Caco-2 (cell line): ENCODE measurements at regions not wholly inside any gene's neighbourhood (a gene's known extent, or its start where the extent isn't known, plus 50 kb on each side); places are given as distances from the start of the nearest gene placed in this dataset.

ENCODE experiments used
- BruUV-seq: library from RNA; stranded (reverse); fragments of 400-500 nt; replicated peaks from 2 replicates; lab custom pipeline; 2021; lab: Mats Ljungman, UMichigan
- CTCF ChIA-PET: fragments of 300-600 bp; sonication (Branson Sonifier 250); formaldehyde crosslinking; loops from one replicate; lab custom pipeline; 2022; ENCODE audit warnings: antibody characterized with exemption; lab: Charles Lee
- POLR2A ChIA-PET: fragments of 300-600 bp; sonication (Branson Sonifier 250); formaldehyde crosslinking; loops from one replicate; lab custom pipeline; 2022; ENCODE audit warnings: antibody characterized with exemption; lab: Charles Lee
- DNase-seq, 2 experiments: peaks; one replicate each; pipeline versions ENCODE4 v3.0.0 to v3.0.0-alpha.2; 2020 to 2022
- H3K27me3 ChIP-seq: replicated peaks from 2 replicates; pipeline ENCODE4 v1.6.0; 2011; ENCODE audit warnings: low read length; ENCODE audit not compliant: control insufficient read depth, insufficient read depth
- H3K36me3 ChIP-seq: 2 replicates; pipeline ENCODE4 v1.5.1; 2011; ENCODE audit warnings: low read length; ENCODE audit not compliant: control insufficient read depth, insufficient read depth
- H3K4me1 ChIP-seq: fragments of 250-450 bp; sonication (Bioruptor Pico); 2 replicates; pipeline ENCODE4 v1.5.1; 2020; ENCODE audit warnings: mild to moderate bottlenecking
- H3K4me3 ChIP-seq: 2 replicates; pipeline ENCODE4 v1.5.1; 2011; ENCODE audit warnings: low read depth, mild to moderate bottlenecking, control low read depth, low read length
- H3K9me3 ChIP-seq: fragments of 250-450 bp; sonication (Bioruptor Pico); 2 replicates; pipeline ENCODE4 v1.5.1; 2020; ENCODE audit warnings: mild to moderate bottlenecking, moderate library complexity
- H3K27ac Mint-ChIP-seq: one replicate; pipeline ENCODE4 v1.8.0; 2022; ENCODE audit warnings: mixed read lengths; ENCODE audit not compliant: unreplicated experiment
- H3K27me3 Mint-ChIP-seq: one replicate; pipeline ENCODE4 v1.8.0; 2022; ENCODE audit warnings: mixed read lengths; ENCODE audit not compliant: insufficient read depth, unreplicated experiment
- H3K36me3 Mint-ChIP-seq: one replicate; pipeline ENCODE4 v1.8.0; 2022; ENCODE audit warnings: mild to moderate bottlenecking, mixed read lengths; ENCODE audit not compliant: insufficient read depth, unreplicated experiment
- H3K4me1 Mint-ChIP-seq: one replicate; pipeline ENCODE4 v1.8.0; 2022; ENCODE audit warnings: low read depth, mixed read lengths; ENCODE audit not compliant: unreplicated experiment
- H3K4me3 Mint-ChIP-seq: one replicate; pipeline ENCODE4 v1.8.0; 2022; ENCODE audit warnings: mild to moderate bottlenecking, moderate library complexity, mixed read lengths; ENCODE audit not compliant: unreplicated experiment
- H3K9me3 Mint-ChIP-seq: one replicate; pipeline ENCODE4 v1.8.0; 2022; ENCODE audit warnings: mixed read lengths; ENCODE audit not compliant: unreplicated experiment
- CTCF ChIP-seq, 2 experiments: fragments of 200-600 bp in 1 of 2; IDR thresholded peaks; 1 replicate in 1 of 2; 2 replicates in 1 of 2; pipeline versions ENCODE4 v1.5.1 to v1.8.0; 2011 to 2022; ENCODE audit warnings: antibody characterized with exemption in 1 of 2, control low read depth in 1 of 2, inconsistent platforms in 1 of 2, low read depth in 1 of 2, low read length in 1 of 2, mild to moderate bottlenecking in 1 of 2, moderate library complexity in 1 of 2; ENCODE audit not compliant: insufficient read depth in 1 of 2, severe bottlenecking in 1 of 2, unreplicated experiment in 1 of 2
- intact Hi-C: fragments of 100-400 bp; cut with micrococcal nuclease; formaldehyde crosslinking; loops from one replicate; pipeline ENCODE4 v1.10.0; 2022; ENCODE audit not compliant: unreplicated experiment

GRCh38 chr6:97668716-97669115, 385.7 kb upstream of the MMS22L start:
- H3K36me3 Mint-ChIP-seq, result no peaks in the 10 kb centered on the region
- Histone ChIP-seq H3K4me1 (no peaks in the 10 kb centered on the region), H3K4me3 (no peak overlapping the region), H3K27me3 (no peaks in the 10 kb centered on the region), H3K36me3 (no peaks in the 10 kb centered on the region), H3K9me3 (no peaks in the 10 kb centered on the region)
- no peak for TF ChIP-seq CTCF (IDR thresholded peaks at IDR 0.05; ENCODE audit: insufficient read depth in 1 of 2, low read depth in 1 of 2, low read length in 1 of 2, severe bottlenecking in 1 of 2, unreplicated experiment in 1 of 2)
- intact Hi-C loops, result no loop called here
- H3K27me3 Mint-ChIP-seq, result no peaks in the 10 kb centered on the region
- ChIA-PET CTCF (no interaction called here), POLR2A (no interaction called here)
- no peak overlapping the region for H3K27ac Mint-ChIP-seq
- no peaks in the 10 kb centered on the region for H3K9me3 Mint-ChIP-seq
- DNase-seq, result no peak
- H3K4me3 Mint-ChIP-seq, result no peak overlapping the region
- no peaks in the 10 kb centered on the region for H3K4me1 Mint-ChIP-seq
- no TSS peak for BruUV-seq

GRCh38 chr6:97669191-97670031, 386.4 kb upstream of the MMS22L start:
- no peak overlapping the region for H3K4me3 Mint-ChIP-seq
- H3K27ac Mint-ChIP-seq, result no peak overlapping the region
- Histone ChIP-seq H3K4me3 (no peak overlapping the region), H3K27me3 (no peaks in the 10 kb centered on the region), H3K9me3 (no peaks in the 10 kb centered on the region), H3K36me3 (no peaks in the 10 kb centered on the region), H3K4me1 (no peaks in the 10 kb centered on the region)
- intact Hi-C loops, result no loop called here
- TF ChIP-seq CTCF (IDR thresholded peaks at IDR 0.05; ENCODE audit: insufficient read depth in 1 of 2, low read depth in 1 of 2, low read length in 1 of 2, severe bottlenecking in 1 of 2, unreplicated experiment in 1 of 2), result no peak
- H3K4me1 Mint-ChIP-seq, result no peaks in the 10 kb centered on the region
- no peaks in the 10 kb centered on the region for H3K27me3 Mint-ChIP-seq
- ChIA-PET CTCF (no interaction called here), POLR2A (no interaction called here)
- no peaks in the 10 kb centered on the region for H3K9me3 Mint-ChIP-seq
- BruUV-seq, result no TSS peak
- H3K36me3 Mint-ChIP-seq, result no peaks in the 10 kb centered on the region
- DNase-seq, result no peak

- Histone ChIP-seq H3K9me3 (no peaks in the 10 kb centered on the region), H3K4me1 (no peaks in the 10 kb centered on the region), H3K4me3 (no peak overlapping the region), H3K36me3 (no peaks in the 10 kb centered on the region), H3K27me3 (no peaks in the 10 kb centered on the region)
- no peaks in the 10 kb centered on the region for H3K4me1 Mint-ChIP-seq
- DNase-seq, result no peak
- H3K9me3 Mint-ChIP-seq, result no peaks in the 10 kb centered on the region
- CTCF ChIA-PET, result no interaction called here
- no peak overlapping the region for H3K27ac Mint-ChIP-seq
- H3K4me3 Mint-ChIP-seq, result no peak overlapping the region
- no peaks in the 10 kb centered on the region for H3K36me3 Mint-ChIP-seq
- no peak for TF ChIP-seq CTCF (IDR thresholded peaks at IDR 0.05; ENCODE audit: insufficient read depth in 1 of 2, low read depth in 1 of 2, low read length in 1 of 2, severe bottlenecking in 1 of 2, unreplicated experiment in 1 of 2)
- intact Hi-C loops, result no loop called here
- BruUV-seq, result no TSS peak
- no peaks in the 10 kb centered on the region for H3K27me3 Mint-ChIP-seq
- POLR2A ChIA-PET, result no interaction called here
Measured at GRCh38 chr6:97674802-97675201, 391.8 kb upstream of the MMS22L start.
